ENCODE measurements at regions not wholly inside any gene's neighbourhood (a gene's known extent, or its start where the extent isn't known, plus 50 kb on each side); places are given as distances from the start of the nearest gene placed in this dataset.

DNA sequence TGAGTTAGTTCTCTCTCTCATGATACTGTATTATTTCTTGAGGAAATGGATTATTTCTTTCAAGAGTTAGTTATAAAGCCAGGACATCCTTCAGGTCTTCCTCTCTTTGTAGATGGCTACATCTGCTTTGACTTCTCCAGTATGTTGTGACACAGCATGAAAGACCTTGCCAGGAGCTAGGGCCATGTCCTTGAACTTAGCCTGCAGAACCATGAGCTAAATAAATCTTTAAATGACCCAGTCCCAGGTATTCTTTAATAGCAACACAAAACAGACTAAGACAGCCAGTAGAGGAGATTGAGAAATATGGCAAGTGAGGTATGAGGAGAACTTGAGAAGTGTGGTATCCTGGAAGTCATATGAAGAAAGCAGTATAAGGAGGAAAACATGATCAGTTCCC, 214.9 kb upstream of the PPP1R3A start:
- H3K27ac ChIP-seq (ENCODE audit: low read depth in 1 of 2, low read length in 2 of 2) = no peak overlapping the region
- no peaks in the 10 kb centered on the region for H3K9me3 ChIP-seq (ENCODE audit: control insufficient read depth in 4 of 4, low read length in 3 of 4)
- H3K4me3 ChIP-seq (ENCODE audit: low read depth in 1 of 3, low read length in 3 of 3) = no peak overlapping the region
- no peaks in the 10 kb centered on the region for H3K27me3 ChIP-seq (ENCODE audit: control insufficient read depth in 4 of 4, insufficient read depth in 4 of 4, low read length in 3 of 4)
- no peak for DNase-seq (ENCODE audit: low spot score)
- no peak overlapping the region for H3K9ac ChIP-seq (ENCODE audit: low read depth in 1 of 2, low read length in 2 of 2)
- no peaks in the 10 kb centered on the region for H3K4me1 ChIP-seq (ENCODE audit: control insufficient read depth in 4 of 4, insufficient read depth in 4 of 4, low read length in 3 of 4)
- H3K36me3 ChIP-seq (ENCODE audit: control insufficient read depth in 4 of 4, insufficient read depth in 3 of 4, low read depth in 1 of 4, low read length in 3 of 4) = no peaks in the 10 kb centered on the region
- no peak for TF ChIP-seq HNF4G (IDR thresholded peaks at IDR 0.05)
- TF ChIP-seq, protein P1, sequence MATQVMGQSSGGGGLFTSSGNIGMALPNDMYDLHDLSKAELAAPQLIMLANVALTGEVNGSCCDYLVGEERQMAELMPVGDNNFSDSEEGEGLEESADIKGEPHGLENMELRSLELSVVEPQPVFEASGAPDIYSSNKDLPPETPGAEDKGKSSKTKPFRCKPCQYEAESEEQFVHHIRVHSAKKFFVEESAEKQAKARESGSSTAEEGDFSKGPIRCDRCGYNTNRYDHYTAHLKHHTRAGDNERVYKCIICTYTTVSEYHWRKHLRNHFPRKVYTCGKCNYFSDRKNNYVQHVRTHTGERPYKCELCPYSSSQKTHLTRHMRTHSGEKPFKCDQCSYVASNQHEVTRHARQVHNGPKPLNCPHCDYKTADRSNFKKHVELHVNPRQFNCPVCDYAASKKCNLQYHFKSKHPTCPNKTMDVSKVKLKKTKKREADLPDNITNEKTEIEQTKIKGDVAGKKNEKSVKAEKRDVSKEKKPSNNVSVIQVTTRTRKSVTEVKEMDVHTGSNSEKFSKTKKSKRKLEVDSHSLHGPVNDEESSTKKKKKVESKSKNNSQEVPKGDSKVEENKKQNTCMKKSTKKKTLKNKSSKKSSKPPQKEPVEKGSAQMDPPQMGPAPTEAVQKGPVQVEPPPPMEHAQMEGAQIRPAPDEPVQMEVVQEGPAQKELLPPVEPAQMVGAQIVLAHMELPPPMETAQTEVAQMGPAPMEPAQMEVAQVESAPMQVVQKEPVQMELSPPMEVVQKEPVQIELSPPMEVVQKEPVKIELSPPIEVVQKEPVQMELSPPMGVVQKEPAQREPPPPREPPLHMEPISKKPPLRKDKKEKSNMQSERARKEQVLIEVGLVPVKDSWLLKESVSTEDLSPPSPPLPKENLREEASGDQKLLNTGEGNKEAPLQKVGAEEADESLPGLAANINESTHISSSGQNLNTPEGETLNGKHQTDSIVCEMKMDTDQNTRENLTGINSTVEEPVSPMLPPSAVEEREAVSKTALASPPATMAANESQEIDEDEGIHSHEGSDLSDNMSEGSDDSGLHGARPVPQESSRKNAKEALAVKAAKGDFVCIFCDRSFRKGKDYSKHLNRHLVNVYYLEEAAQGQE (IDR thresholded peaks at IDR 0.05) = no peak
- TF ChIP-seq RAD21 (IDR thresholded peaks at IDR 0.05) = no peak
- no peak for TF ChIP-seq HNF4A (conservative IDR thresholded peaks at IDR 0.05)
- TF ChIP-seq RXRA (IDR thresholded peaks at IDR 0.05) = no peak
- TF ChIP-seq JUND (IDR thresholded peaks at IDR 0.05) = no peak
- no peak for TF ChIP-seq FOXA1 (IDR thresholded peaks at IDR 0.05)
- TF ChIP-seq, protein P2, sequence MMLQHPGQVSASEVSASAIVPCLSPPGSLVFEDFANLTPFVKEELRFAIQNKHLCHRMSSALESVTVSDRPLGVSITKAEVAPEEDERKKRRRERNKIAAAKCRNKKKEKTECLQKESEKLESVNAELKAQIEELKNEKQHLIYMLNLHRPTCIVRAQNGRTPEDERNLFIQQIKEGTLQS (IDR thresholded peaks at IDR 0.05) = no peak
- TF ChIP-seq SP1 (IDR thresholded peaks at IDR 0.05) = no peak
- TF ChIP-seq EGR1 (IDR thresholded peaks at IDR 0.05; ENCODE audit: low read depth in 2 of 2) = no peak
- no peak for TF ChIP-seq GABPA (IDR thresholded peaks at IDR 0.05 in 1 of 2, conservative IDR thresholded peaks at IDR 0.05 in 1 of 2)

DNA sequence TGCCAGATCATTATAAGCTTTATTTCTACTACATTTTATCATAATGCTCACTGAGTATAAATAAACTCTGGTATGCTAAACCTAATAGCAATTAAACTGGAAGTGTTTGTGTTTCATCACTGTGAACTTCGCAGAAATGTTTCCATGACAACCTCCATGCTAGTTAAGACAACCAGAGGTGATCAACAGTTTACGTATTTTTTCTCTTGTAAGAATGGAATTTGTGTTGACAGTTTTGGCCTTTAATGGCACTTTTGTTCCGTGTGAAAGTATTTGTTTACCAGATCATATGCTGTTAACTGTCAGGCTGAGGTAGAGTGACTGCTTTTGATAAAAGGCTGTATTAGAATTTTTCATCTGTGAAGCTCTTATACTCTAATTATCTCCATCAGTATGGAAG, 212.1 kb upstream of the PPP1R3A start:
- Histone ChIP-seq H3K9ac (ENCODE audit: low read depth in 1 of 2, low read length in 2 of 2) (no peak overlapping the region), H3K4me1 (ENCODE audit: control insufficient read depth in 4 of 4, insufficient read depth in 4 of 4, low read length in 3 of 4) (no peaks in the 10 kb centered on the region), H3K4me3 (ENCODE audit: low read depth in 1 of 3, low read length in 3 of 3) (no peak overlapping the region), H3K27ac (ENCODE audit: low read depth in 1 of 2, low read length in 2 of 2) (no peak overlapping the region), H3K36me3 (ENCODE audit: control insufficient read depth in 4 of 4, insufficient read depth in 3 of 4, low read depth in 1 of 4, low read length in 3 of 4) (no peaks in the 10 kb centered on the region), H3K27me3 (ENCODE audit: control insufficient read depth in 4 of 4, insufficient read depth in 4 of 4, low read length in 3 of 4) (no peaks in the 10 kb centered on the region), H3K9me3 (ENCODE audit: control insufficient read depth in 4 of 4, low read length in 3 of 4) (no peaks in the 10 kb centered on the region)
- 71% methylated on average over 3 of the region's 3 CpGs for WGBS
- DNase-seq (ENCODE audit: low spot score) = no peak
- no peak for TF ChIP-seq HNF4A (conservative IDR thresholded peaks at IDR 0.05)
- no peak for TF ChIP-seq TAF1 (conservative IDR thresholded peaks at IDR 0.05)
- no peak for TF ChIP-seq RAD21 (IDR thresholded peaks at IDR 0.05)
- TF ChIP-seq EGR1 (IDR thresholded peaks at IDR 0.05; ENCODE audit: low read depth in 2 of 2) = no peak
- no peak for TF ChIP-seq GABPA (IDR thresholded peaks at IDR 0.05 in 1 of 2, conservative IDR thresholded peaks at IDR 0.05 in 1 of 2)
- TF ChIP-seq JUND (IDR thresholded peaks at IDR 0.05) = no peak
- TF ChIP-seq, protein P3, sequence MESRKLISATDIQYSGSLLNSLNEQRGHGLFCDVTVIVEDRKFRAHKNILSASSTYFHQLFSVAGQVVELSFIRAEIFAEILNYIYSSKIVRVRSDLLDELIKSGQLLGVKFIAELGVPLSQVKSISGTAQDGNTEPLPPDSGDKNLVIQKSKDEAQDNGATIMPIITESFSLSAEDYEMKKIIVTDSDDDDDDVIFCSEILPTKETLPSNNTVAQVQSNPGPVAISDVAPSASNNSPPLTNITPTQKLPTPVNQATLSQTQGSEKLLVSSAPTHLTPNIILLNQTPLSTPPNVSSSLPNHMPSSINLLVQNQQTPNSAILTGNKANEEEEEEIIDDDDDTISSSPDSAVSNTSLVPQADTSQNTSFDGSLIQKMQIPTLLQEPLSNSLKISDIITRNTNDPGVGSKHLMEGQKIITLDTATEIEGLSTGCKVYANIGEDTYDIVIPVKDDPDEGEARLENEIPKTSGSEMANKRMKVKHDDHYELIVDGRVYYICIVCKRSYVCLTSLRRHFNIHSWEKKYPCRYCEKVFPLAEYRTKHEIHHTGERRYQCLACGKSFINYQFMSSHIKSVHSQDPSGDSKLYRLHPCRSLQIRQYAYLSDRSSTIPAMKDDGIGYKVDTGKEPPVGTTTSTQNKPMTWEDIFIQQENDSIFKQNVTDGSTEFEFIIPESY (IDR thresholded peaks at IDR 0.05) = no peak
- TF ChIP-seq NR2F2 (IDR thresholded peaks at IDR 0.05) = no peak
- TF ChIP-seq, protein P4, sequence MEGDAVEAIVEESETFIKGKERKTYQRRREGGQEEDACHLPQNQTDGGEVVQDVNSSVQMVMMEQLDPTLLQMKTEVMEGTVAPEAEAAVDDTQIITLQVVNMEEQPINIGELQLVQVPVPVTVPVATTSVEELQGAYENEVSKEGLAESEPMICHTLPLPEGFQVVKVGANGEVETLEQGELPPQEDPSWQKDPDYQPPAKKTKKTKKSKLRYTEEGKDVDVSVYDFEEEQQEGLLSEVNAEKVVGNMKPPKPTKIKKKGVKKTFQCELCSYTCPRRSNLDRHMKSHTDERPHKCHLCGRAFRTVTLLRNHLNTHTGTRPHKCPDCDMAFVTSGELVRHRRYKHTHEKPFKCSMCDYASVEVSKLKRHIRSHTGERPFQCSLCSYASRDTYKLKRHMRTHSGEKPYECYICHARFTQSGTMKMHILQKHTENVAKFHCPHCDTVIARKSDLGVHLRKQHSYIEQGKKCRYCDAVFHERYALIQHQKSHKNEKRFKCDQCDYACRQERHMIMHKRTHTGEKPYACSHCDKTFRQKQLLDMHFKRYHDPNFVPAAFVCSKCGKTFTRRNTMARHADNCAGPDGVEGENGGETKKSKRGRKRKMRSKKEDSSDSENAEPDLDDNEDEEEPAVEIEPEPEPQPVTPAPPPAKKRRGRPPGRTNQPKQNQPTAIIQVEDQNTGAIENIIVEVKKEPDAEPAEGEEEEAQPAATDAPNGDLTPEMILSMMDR (IDR thresholded peaks at IDR 0.05; ENCODE audit: low read depth, low read length, missing input control) = no peak
- no peak for TF ChIP-seq FOXA1 (IDR thresholded peaks at IDR 0.05)

Measured in liver (tissue), 8 donors.